ENCODE measurements at regions not wholly inside any gene's neighbourhood (a gene's known extent, or its start where the extent isn't known, plus 50 kb on each side); places are given as distances from the start of the nearest gene placed in this dataset.

GRCh38 chr12:107251288-107251687 lies 157.9 kb upstream of the CRY1 start:
- ATAC-seq: no peak

More at GRCh38 chr12:107251288-107251687, 157.9 kb upstream of the CRY1 start:
- FAIRE-seq: no peak
- H3K27ac ChIP-seq (ENCODE audit: extremely low read length, insufficient read depth, low read length): no peak overlapping the region
- H3K36me3 ChIP-seq (replicated peaks in 1 of 2; ENCODE audit: control insufficient read depth in 1 of 2, insufficient read depth in 2 of 2, low read length in 2 of 2): no peaks in the 10 kb centered on the region
- intact Hi-C loops (cut with micrococcal nuclease; ENCODE audit: unreplicated experiment) (no loop called here), in situ Hi-C loops (cut with HindIII; ENCODE audit: extremely low pct_ligation_motif_present, low pct_unique_long_range_greater_than_20kb) (no loop called here)
- CTCF ChIA-PET (ENCODE audit: low intra/inter-chr PET ratio, low total read pairs): no interaction called here
- no peak overlapping the region for H3K9ac ChIP-seq (ENCODE audit: insufficient read depth, low read depth, low read length)
- DNase-seq (ENCODE audit: low spot score): no peak
- 16% methylated on average over 6 of the region's 6 CpGs for WGBS (ENCODE audit: low lambda C conversion rate)
- H3K9me3 ChIP-seq (ENCODE audit: low read length): no peaks in the 10 kb centered on the region
- peaks cover 15% of the 10 kb centered on the region for H3K4me1 ChIP-seq (ENCODE audit: insufficient read depth, low read length)
- POLR2A ChIA-PET: no interaction called here
- no peak overlapping the region for H3K4me3 ChIP-seq (replicated peaks in 1 of 3; ENCODE audit: insufficient read depth in 1 of 3, low read depth in 2 of 3, low read length in 3 of 3)
- H2AFZ ChIP-seq (ENCODE audit: low read length): no peak overlapping the region
- BruUV-seq (replicated peaks): no TSS peak
- H3K27me3 ChIP-seq (ENCODE audit: control insufficient read depth in 1 of 2, insufficient read depth in 2 of 2, low read length in 2 of 2): no peaks in the 10 kb centered on the region
- no peaks in the 10 kb centered on the region for H3K79me2 ChIP-seq (ENCODE audit: insufficient read depth, low read length)
- TF ChIP-seq RFX3 (CRISPR knock-in tag; IDR thresholded peaks at IDR 0.05) (no peak), HOXA3 (CRISPR knock-in tag; IDR thresholded peaks at IDR 0.05) (no peak), KMT2A (CRISPR knock-in tag; IDR thresholded peaks at IDR 0.05) (no peak), ZFX (CRISPR knock-in tag; IDR thresholded peaks at IDR 0.05; ENCODE audit: low read depth) (no peak), RAD51 (IDR thresholded peaks at IDR 0.05; ENCODE audit: borderline replicate concordance) (no peak), ZFAT (CRISPR knock-in tag; conservative IDR thresholded peaks at IDR 0.05) (no peak), KLF11 (CRISPR knock-in tag; IDR thresholded peaks at IDR 0.05) (no peak), ELF4 (CRISPR knock-in tag; IDR thresholded peaks at IDR 0.05; ENCODE audit: borderline replicate concordance) (no peak), ZNF788 (CRISPR knock-in tag; IDR thresholded peaks at IDR 0.05; ENCODE audit: borderline replicate concordance) (no peak), ZNF891 (CRISPR knock-in tag; IDR thresholded peaks at IDR 0.05) (no peak), RARA (CRISPR knock-in tag; IDR thresholded peaks at IDR 0.05) (no peak), HNRNPK (IDR thresholded peaks at IDR 0.05; ENCODE audit: low read depth, low read length, poor library complexity, severe bottlenecking) (no peak), SPEN (CRISPR knock-in tag; IDR thresholded peaks at IDR 0.05; ENCODE audit: low read depth) (no peak)
- TF ChIP-seq, protein P1, sequence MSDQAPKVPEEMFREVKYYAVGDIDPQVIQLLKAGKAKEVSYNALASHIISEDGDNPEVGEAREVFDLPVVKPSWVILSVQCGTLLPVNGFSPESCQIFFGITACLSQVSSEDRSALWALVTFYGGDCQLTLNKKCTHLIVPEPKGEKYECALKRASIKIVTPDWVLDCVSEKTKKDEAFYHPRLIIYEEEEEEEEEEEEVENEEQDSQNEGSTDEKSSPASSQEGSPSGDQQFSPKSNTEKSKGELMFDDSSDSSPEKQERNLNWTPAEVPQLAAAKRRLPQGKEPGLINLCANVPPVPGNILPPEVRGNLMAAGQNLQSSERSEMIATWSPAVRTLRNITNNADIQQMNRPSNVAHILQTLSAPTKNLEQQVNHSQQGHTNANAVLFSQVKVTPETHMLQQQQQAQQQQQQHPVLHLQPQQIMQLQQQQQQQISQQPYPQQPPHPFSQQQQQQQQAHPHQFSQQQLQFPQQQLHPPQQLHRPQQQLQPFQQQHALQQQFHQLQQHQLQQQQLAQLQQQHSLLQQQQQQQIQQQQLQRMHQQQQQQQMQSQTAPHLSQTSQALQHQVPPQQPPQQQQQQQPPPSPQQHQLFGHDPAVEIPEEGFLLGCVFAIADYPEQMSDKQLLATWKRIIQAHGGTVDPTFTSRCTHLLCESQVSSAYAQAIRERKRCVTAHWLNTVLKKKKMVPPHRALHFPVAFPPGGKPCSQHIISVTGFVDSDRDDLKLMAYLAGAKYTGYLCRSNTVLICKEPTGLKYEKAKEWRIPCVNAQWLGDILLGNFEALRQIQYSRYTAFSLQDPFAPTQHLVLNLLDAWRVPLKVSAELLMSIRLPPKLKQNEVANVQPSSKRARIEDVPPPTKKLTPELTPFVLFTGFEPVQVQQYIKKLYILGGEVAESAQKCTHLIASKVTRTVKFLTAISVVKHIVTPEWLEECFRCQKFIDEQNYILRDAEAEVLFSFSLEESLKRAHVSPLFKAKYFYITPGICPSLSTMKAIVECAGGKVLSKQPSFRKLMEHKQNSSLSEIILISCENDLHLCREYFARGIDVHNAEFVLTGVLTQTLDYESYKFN (CRISPR knock-in tag; conservative IDR thresholded peaks at IDR 0.05): no peak
- H4K20me1 ChIP-seq (ENCODE audit: insufficient read depth, low read length): no peaks in the 10 kb centered on the region
- H3K4me2 ChIP-seq (ENCODE audit: low read depth, low read length): no peak overlapping the region
